ENCODE measurements at regions not wholly inside any gene's neighbourhood (a gene's known extent, or its start where the extent isn't known, plus 50 kb on each side); places are given as distances from the start of the nearest gene placed in this dataset.
A peak's percentile ranks its signal among the peaks of the same experiment; 100 is the strongest.
"Not testable (repeated sequence)": the region's sequence is repeated elsewhere in the genome, so short reads cannot be mapped to it uniquely, and the experiment has no call there.

- no peak for DNase-seq
Observed at GRCh38 chr5:50343715-50344114, 97.4 kb downstream of the EMB start.

DNA sequence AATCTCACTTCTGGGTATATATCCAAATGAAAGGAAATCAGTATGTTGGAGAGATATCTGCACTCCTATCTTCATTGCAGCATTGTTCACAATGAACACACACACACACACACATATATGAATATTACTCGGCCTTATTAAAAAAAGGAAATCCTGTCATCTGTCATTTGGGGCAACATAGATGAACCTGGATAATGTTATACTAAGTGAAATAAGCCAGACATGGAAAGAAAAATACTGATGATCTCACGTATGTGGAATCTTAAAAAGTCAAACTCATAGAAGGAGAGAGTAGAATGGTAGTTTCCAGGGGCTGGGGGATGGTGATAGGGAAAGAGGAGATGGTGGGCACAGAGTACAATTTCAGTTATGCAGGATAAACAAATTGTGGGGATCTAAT lies 100.3 kb downstream of the EMB start:
- no peak for DNase-seq

DNA sequence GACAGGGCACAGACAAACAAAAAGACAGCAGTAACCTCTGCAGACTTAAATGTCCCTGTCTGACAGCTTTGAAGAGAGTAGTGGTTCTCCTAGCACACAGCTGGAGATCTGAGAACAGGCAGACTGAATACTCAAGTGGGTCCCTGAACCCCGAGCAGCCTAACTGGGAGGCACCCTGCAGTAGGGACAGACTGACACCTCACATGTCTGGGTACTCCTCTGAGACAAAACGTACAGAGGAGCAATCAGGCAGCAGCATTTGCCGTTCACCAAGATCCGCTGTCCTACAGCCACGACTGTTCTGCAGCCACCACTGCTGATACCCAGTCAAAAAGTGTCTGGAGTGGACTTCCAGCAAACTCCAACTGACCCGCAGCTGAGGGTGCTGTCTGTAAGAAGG lies 110.5 kb downstream of the EMB start:
- DNase-seq = not testable (repeated sequence)

GRCh38 chr5:50328193-50328729 lies 112.8 kb downstream of the EMB start:
- DNase-seq = no peak

DNA sequence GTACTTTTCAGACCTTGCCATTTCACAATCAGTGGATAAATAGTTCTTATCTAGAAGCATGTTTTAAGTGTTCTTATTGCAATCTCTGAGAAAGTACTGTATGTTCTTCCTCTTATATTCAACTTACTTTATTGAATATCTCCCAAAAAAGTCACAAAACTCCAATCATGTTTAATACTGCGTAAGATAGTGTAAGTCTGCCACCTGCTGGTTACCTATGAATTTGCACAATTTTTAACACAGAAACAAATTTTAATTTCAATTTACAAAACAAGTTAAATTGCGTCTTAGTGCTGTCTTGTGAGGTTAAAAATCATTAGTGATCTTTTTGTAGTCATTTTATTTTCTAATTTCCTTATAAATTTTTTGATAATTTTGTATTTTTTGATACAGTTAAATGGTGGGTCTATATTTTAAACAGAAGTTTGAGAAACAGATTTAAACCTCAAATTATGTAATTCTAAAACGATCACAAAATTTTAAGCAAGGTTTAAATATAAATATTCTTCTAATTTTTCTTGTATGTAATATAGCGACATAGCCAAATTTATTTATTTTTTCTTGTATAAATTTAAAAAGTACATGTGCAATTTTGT lies 115.8 kb downstream of the EMB start:
- DNase-seq = peak; percentile 50 to 58 (median 52)

- no peak for DNase-seq
Observed at GRCh38 chr5:50320131-50320749, 120.8 kb downstream of the EMB start.

GRCh38 chr5:50318220-50318619 lies 122.9 kb downstream of the EMB start:
- no peak for DNase-seq

- DNase-seq = not testable (repeated sequence)
Observed at GRCh38 chr5:50306488-50306887, 134.6 kb downstream of the EMB start.

DNA sequence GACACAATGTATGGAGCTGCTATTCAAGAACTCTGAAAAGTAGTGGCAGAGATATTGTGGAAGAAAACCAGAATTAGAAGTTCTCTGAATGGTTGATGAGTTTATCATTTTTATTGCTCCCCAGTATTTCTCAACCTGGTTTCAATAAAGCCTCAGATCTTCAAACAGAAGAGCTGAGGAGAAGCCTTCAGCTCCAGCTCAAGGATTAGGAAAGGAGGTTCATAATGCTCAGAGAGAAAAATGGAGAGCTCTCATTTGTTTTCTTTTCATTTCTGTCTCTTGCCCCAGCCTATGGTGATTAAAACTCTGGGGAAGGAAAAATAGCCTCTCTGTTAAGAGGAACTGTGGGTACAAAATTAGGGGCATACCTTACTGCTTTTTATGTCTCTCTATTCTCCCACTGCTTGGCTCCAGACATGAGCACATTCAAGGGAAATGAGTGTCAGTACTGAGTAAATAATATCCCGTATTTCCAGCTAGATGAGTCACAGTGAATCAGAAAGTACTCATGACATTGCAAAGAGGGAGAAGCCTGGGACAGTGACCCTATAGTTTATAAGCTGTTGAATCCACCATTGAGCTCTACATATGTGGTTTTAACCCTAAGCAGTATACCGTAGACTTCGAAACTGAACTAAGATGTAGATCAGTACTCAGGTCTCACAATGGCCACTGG lies 138.1 kb downstream of the EMB start:
- DNase-seq = no peak

- no peak for DNase-seq
Observed at GRCh38 chr5:50301756-50302155, 139.3 kb downstream of the EMB start.

- no peak for DNase-seq
Observed at GRCh38 chr5:50300878-50301277, 140.2 kb downstream of the EMB start.

GRCh38 chr5:50299896-50300295 lies 141.2 kb downstream of the EMB start:
- no peak for DNase-seq

DNA sequence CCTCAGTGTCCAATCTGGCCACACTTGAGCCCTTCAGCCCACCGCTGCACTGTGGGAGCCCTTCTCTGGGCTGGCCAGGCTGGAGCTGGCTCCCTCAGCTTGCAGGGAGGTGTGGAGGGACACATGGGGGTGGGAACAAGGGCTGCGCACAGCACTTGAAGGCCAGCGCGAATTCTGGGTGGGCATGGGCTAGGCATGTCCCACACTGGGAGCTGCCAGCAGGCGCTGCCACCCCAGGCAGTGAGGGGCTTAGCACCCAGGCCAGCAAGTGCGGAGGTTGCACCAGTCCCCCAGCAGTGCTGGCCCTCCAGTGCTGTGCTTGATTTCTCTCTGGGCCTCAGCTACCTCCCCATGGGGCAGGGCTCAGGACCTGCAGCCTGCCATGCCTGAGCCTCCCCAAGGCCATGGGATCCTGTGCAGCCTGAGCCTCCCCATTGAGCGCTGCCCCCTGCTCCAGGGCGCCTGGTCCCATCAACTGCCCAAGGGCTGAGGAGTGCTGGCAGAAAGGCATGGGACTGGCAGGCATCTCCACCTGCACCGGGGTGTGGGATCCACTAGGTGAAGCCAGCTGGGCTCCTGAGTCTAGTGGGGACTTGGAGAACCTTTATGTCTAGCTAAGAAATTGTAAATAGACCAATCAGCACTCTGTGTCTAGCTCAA lies 148.2 kb downstream of the EMB start:
- DNase-seq = no peak

DNA sequence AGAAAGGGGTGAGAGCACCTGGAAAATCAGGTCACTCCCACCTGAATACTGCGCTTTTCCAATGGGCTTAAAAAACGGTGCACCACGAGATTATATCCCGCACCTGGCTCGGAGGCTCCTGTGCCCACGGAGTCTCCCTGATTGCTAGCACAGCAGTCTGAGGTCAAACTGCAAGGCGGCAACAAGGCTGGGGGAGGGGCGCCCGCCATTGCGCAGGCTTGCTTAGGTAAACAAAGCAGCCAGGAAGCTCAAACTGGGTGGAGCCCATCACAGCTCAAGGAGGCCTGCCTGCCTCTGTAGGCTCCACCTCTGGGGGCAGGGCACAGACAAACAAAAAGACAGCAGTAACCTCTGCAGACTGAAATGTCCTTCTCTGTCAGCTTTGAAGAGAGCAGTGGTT lies 160.6 kb downstream of the EMB start:
- DNase-seq = not testable (repeated sequence)
